ENCODE measurements at regions not wholly inside any gene's neighbourhood (a gene's known extent, or its start where the extent isn't known, plus 50 kb on each side); places are given as distances from the start of the nearest gene placed in this dataset.

GRCh38 chr14:99323603-99324185, 51.7 kb upstream of the BCL11B start:
- intact Hi-C loops (cut with DNase I) = no loop called here

GRCh38 chr14:99322731-99323599, 51.0 kb upstream of the BCL11B start:
- intact Hi-C loops (cut with DNase I) = no loop called here
- Histone ChIP-seq H3K4me1 (peaks cover 0 to 2% of the 10 kb centered on the region in 2 donors), H3K9me3 (no peaks in the 10 kb centered on the region), H3K27me3 (no peaks in the 10 kb centered on the region), H3K27ac (no peak overlapping the region), H3K36me3 (no peaks in the 10 kb centered on the region), H3K4me3 (replicated peaks in 1 of 3) (no peak overlapping the region)
- no peak for DNase-seq
- TF ChIP-seq CTCF (IDR thresholded peaks at IDR 0.05) = no peak
- 65 to 79% methylated on average over 14 to 20 of the region's 20 CpGs for WGBS, 2 donors

More at GRCh38 chr14:99323603-99324185, 51.7 kb upstream of the BCL11B start:
- H3K27ac ChIP-seq = no peak overlapping the region
- 91% methylated on average over 14 of the region's 14 CpGs for WGBS, 2 donors
- H3K4me3 ChIP-seq (replicated peaks in 1 of 3) = no peak overlapping the region
- no peaks in the 10 kb centered on the region for H3K27me3 ChIP-seq
- no peaks in the 10 kb centered on the region for H3K36me3 ChIP-seq
- peaks cover 0 to 5% of the 10 kb centered on the region in 2 donors for H3K4me1 ChIP-seq
- no peak for DNase-seq
- no peaks in the 10 kb centered on the region for H3K9me3 ChIP-seq
- no peak for TF ChIP-seq POLR2A (IDR thresholded peaks at IDR 0.05)
- no peak for TF ChIP-seq CTCF (IDR thresholded peaks at IDR 0.05)

- no peak for DNase-seq
- Histone ChIP-seq H3K27ac (no peak overlapping the region), H3K9me3 (no peaks in the 10 kb centered on the region), H3K4me3 (replicated peaks in 1 of 3) (no peak overlapping the region), H3K4me1 (no peaks in the 10 kb centered on the region), H3K27me3 (no peaks in the 10 kb centered on the region), H3K36me3 (no peaks in the 10 kb centered on the region)
- intact Hi-C loops (cut with DNase I) = no loop called here
- WGBS, 2 donors = 69 to 76% methylated on average over 13 of the region's 13 CpGs
- TF ChIP-seq POLR2A (IDR thresholded peaks at IDR 0.05) (no peak), CTCF (IDR thresholded peaks at IDR 0.05) (no peak)
Measured at GRCh38 chr14:99321955-99322730, 50.1 kb upstream of the BCL11B start.
